ENCODE measurements at regions not wholly inside any gene's neighbourhood (a gene's known extent, or its start where the extent isn't known, plus 50 kb on each side); places are given as distances from the start of the nearest gene placed in this dataset.

DNA sequence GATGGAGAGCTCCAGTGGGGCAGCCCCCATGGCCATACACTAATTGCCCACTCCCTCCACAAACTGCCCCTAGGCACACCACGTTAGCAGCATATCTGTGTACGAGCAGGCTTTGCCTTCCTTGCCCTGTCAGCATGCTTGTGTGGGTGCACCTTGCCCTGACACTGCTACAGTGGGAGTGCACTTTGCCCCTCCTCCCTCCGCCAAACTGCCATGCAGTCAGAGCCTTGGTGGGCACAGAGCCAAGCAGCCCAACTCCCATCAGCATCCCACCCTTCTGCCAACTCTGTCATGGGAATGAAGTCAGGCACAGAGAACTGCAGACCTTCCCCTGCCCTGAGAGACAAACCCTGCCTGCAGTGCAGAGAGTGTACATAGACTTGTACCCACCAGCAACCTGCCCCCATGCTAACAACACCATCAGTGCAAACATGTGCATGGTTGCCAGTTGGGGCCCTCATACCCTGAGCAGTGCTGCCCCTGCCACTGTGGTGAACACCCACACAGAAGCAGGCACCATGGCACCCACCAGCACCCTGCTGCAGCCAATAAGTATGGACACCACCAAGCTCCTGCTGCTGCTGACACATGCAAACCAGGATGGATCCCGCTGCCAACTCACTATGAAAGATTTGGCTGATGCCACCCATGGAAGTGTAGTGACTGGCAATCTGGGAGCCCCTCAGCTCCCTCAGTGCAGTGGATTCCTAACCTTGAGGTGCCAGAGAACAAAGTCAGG is 1197.7 kb upstream of the CELF2 start:
- peaks cover 0 to 15% (median 0%) of the 10 kb centered on the region in 3 donors for H3K4me1 ChIP-seq (ENCODE audit: control insufficient read depth in 3 of 3, insufficient read depth in 2 of 3, low read depth in 1 of 3, low read length in 2 of 3)
- no peaks in the 10 kb centered on the region for H3K36me3 ChIP-seq (ENCODE audit: control insufficient read depth in 3 of 3, insufficient read depth in 2 of 3, low read depth in 1 of 3, low read length in 3 of 3)
- peak; percentile 55 to 75 for DNase-seq
- 35 to 67% (median 60%) methylated on average over 4 of the region's 4 CpGs for WGBS, 3 donors
- H3K4me3 ChIP-seq (ENCODE audit: low read depth in 1 of 3, low read length in 3 of 3), result no peak overlapping the region
- peak overlapping the region in 1 of 3 donors; percentile 26 for H3K27ac ChIP-seq (ENCODE audit: low read depth in 1 of 3, low read length in 2 of 3)
- H3K9me3 ChIP-seq (ENCODE audit: control insufficient read depth in 2 of 2, insufficient read depth in 1 of 2, low read depth in 1 of 2, low read length in 1 of 2), result peaks cover 0 to 16% of the 10 kb centered on the region in 2 donors
- FAIRE-seq, result no peak
- no peaks in the 10 kb centered on the region for H3K27me3 ChIP-seq (ENCODE audit: control insufficient read depth in 3 of 3, insufficient read depth in 3 of 3, low read length in 3 of 3)

DNA sequence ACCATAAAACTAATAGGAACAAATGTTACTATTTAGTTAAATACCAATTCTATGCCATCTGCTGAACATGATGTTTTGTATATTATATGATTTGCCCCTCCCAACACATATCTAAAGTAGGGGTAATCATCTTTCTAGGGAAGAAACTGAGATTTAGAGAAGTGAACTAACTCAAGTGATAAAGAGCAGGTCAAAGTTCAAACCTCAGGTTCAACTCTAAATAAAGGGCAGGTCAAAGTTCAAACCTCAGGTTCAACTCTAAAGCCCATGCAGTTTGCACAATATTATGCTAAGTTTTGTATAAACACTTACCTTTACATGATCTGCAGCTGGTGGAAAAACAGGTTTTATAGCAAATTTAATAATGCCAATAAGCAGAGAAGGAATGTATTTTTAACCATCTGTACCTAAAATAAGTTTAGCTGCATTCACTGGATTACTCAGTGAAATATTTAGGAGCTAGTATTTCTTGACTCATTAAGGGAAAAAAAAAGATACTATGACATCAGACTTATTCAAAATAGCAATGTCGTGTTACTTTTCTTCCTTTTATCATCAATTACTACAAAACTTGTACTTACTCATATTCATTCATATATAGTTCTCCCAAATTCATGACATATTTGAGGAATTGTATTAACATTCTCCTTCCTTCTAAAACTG is 1194.3 kb upstream of the CELF2 start:
- Histone ChIP-seq H3K9me3 (ENCODE audit: control insufficient read depth in 2 of 2, insufficient read depth in 1 of 2, low read depth in 1 of 2, low read length in 1 of 2) (peaks cover 0 to 20% of the 10 kb centered on the region in 2 donors), H3K27ac (ENCODE audit: low read depth in 1 of 3, low read length in 2 of 3) (peak overlapping the region in 1 of 3 donors; percentile 87), H3K4me1 (ENCODE audit: control insufficient read depth in 3 of 3, insufficient read depth in 2 of 3, low read depth in 1 of 3, low read length in 2 of 3) (peaks cover 0 to 17% (median 0%) of the 10 kb centered on the region in 3 donors), H3K27me3 (ENCODE audit: control insufficient read depth in 3 of 3, insufficient read depth in 3 of 3, low read length in 3 of 3) (no peaks in the 10 kb centered on the region), H3K4me3 (ENCODE audit: low read depth in 1 of 3, low read length in 3 of 3) (no peak overlapping the region), H3K36me3 (ENCODE audit: control insufficient read depth in 3 of 3, insufficient read depth in 2 of 3, low read depth in 1 of 3, low read length in 3 of 3) (no peaks in the 10 kb centered on the region)
- FAIRE-seq (no peak), DNase-seq (peak in 1 of 2 donors; percentile 23)
- 59 to 83% (median 61%) methylated on average over 1 of the region's 1 CpG for WGBS, 3 donors

DNA sequence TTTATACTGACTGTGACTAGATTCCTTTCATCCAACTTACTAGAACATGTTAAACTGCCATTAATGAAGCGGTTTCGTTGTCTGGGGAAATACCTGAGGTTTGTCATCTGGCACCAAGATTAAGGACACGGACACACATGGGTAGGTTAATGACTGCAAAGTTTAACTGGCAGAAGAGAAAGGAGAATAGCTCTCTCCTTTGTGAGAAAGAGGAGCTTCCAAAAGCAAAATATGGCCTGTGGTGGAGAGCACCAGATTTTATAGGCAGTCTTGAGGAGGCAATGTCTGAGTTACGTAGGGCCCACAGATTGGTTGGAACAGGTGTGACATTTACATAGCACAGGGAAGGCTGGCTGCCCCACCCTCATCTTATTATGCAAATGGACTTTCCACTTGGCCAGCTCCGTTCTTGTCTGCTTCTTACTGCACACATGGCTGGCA is 1193.0 kb upstream of the CELF2 start:
- Histone ChIP-seq H3K4me3 (ENCODE audit: low read depth in 1 of 3, low read length in 3 of 3) (no peak overlapping the region), H3K36me3 (ENCODE audit: control insufficient read depth in 3 of 3, insufficient read depth in 2 of 3, low read depth in 1 of 3, low read length in 3 of 3) (no peaks in the 10 kb centered on the region), H3K27ac (ENCODE audit: low read depth in 1 of 3, low read length in 2 of 3) (peak overlapping the region in 2 of 3 donors; percentile 55 to 87), H3K9me3 (ENCODE audit: control insufficient read depth in 2 of 2, insufficient read depth in 1 of 2, low read depth in 1 of 2, low read length in 1 of 2) (peaks cover 0 to 10% of the 10 kb centered on the region in 2 donors), H3K4me1 (ENCODE audit: control insufficient read depth in 3 of 3, insufficient read depth in 2 of 3, low read depth in 1 of 3, low read length in 2 of 3) (peaks cover 0 to 12% (median 0%) of the 10 kb centered on the region in 3 donors), H3K27me3 (ENCODE audit: control insufficient read depth in 3 of 3, insufficient read depth in 3 of 3, low read length in 3 of 3) (no peaks in the 10 kb centered on the region)
- WGBS, 3 donors, result 14 to 64% (median 35%) methylated on average over 5 of the region's 5 CpGs
- DNase-seq (peak; percentile 79 to 88), FAIRE-seq (no peak)

DNA sequence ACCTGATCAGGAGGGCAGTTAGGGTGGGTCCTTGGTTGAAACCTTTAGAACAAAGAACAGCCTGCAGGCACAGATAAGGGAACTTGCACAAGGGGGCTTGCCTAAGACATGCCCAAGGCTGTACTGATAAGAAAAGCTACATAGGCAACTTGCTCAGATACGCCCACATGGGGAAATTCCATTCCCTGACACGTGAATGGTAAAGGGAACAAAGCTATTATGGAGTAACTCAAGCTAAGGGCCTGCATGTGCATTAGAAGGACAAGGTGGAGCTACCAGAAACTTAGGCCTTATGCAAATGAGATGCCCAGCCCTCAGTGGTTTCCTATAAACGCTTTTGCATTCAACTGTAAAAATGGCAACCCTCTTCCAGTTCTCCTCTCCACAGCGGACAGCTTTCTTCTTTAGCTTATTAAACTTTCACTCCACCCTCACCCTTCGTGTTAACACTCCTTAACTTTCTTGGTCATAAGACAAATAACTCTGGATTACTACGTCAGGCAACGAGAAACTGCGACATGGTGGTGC is 1192.1 kb upstream of the CELF2 start:
- DNase-seq (peak; percentile 90 to 92), FAIRE-seq (no peak)
- Histone ChIP-seq H3K27ac (ENCODE audit: low read depth in 1 of 3, low read length in 2 of 3) (peak overlapping the region in 1 of 3 donors; percentile 87), H3K4me3 (ENCODE audit: low read depth in 1 of 3, low read length in 3 of 3) (no peak overlapping the region), H3K27me3 (ENCODE audit: control insufficient read depth in 3 of 3, insufficient read depth in 3 of 3, low read length in 3 of 3) (no peaks in the 10 kb centered on the region), H3K4me1 (ENCODE audit: control insufficient read depth in 3 of 3, insufficient read depth in 2 of 3, low read depth in 1 of 3, low read length in 2 of 3) (peaks cover 0 to 7% (median 0%) of the 10 kb centered on the region in 3 donors), H3K36me3 (ENCODE audit: control insufficient read depth in 3 of 3, insufficient read depth in 2 of 3, low read depth in 1 of 3, low read length in 3 of 3) (no peaks in the 10 kb centered on the region), H3K9me3 (ENCODE audit: control insufficient read depth in 2 of 2, insufficient read depth in 1 of 2, low read depth in 1 of 2, low read length in 1 of 2) (peaks cover 0 to 4% of the 10 kb centered on the region in 2 donors)
- 64 to 77% (median 69%) methylated on average over 8 of the region's 8 CpGs for WGBS, 3 donors

DNA sequence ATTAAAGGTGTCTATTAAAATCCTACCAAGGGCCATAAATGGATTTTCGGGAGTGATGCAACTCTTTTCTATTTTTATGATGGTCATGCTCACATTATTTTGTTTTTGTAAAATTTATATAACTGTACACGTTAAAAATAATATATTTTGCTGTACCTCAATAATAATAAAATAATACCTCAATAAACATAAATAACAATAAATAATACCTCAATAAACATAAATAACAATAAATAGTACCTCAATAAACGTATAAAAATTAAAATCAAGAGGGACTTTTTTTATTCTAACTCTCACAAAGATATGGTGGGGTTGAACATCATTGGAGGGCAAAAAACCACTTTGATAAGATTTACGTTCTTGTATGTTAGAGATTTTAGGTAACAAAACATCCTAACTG is 1189.6 kb upstream of the CELF2 start:
- Histone ChIP-seq H3K4me1 (ENCODE audit: control insufficient read depth in 3 of 3, insufficient read depth in 2 of 3, low read depth in 1 of 3, low read length in 2 of 3) (peaks cover 0 to 7% (median 0%) of the 10 kb centered on the region in 3 donors), H3K36me3 (ENCODE audit: control insufficient read depth in 3 of 3, insufficient read depth in 2 of 3, low read depth in 1 of 3, low read length in 3 of 3) (no peaks in the 10 kb centered on the region), H3K9me3 (ENCODE audit: control insufficient read depth in 2 of 2, insufficient read depth in 1 of 2, low read depth in 1 of 2, low read length in 1 of 2) (peaks cover 0 to 4% of the 10 kb centered on the region in 2 donors), H3K4me3 (ENCODE audit: low read depth in 1 of 3, low read length in 3 of 3) (no peak overlapping the region), H3K27ac (ENCODE audit: low read depth in 1 of 3, low read length in 2 of 3) (no peak overlapping the region), H3K27me3 (ENCODE audit: control insufficient read depth in 3 of 3, insufficient read depth in 3 of 3, low read length in 3 of 3) (no peaks in the 10 kb centered on the region)
- no peak for FAIRE-seq
- 76 to 87% (median 81%) methylated on average over 4 of the region's 4 CpGs for WGBS, 3 donors
- DNase-seq, result no peak

DNA sequence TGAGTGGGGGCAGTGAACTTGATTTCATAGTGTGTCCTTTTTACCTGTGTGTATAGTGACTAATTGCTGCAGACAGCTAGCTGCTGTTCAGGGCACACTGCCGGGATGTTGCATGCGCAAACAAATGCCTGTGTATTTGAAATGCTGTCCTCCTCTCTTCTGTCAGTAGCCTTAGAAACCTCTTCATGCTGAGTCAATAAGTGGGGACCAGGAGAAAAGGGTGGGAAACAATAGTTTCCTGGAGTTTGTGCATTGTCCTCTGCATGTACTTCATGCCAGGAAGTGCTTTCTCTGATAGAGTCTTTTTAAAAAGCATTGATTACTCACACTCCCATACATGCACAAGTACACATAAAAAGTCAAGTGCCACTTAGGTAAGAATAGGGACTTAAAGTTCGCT is 1183.7 kb upstream of the CELF2 start:
- DNase-seq (peak in 1 of 2 donors; percentile 41), FAIRE-seq (no peak)

DNA sequence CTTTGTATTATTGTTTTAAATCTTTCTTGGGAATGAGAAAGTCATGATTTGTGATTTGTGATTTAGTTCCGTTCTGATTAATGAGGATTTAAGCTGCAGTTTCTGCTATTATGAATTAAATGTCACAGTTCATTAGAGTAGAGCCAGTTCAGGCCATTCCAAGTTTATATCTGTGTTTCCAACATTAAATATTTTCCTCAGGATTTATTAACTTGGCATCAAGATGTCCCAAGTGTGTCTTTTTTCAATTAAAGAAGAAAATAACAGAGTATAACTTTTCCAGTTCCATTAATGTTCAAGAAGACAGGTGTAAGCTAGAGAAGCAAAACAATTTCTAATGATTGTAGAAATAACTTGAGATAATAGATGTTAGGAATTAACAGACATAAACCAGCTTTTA is 1183.2 kb upstream of the CELF2 start:
- Histone ChIP-seq H3K9me3 (ENCODE audit: control insufficient read depth in 2 of 2, insufficient read depth in 1 of 2, low read depth in 1 of 2, low read length in 1 of 2) (peaks cover 0 to 4% of the 10 kb centered on the region in 2 donors), H3K4me3 (ENCODE audit: low read depth in 1 of 3, low read length in 3 of 3) (no peak overlapping the region), H3K27me3 (ENCODE audit: control insufficient read depth in 3 of 3, insufficient read depth in 3 of 3, low read length in 3 of 3) (no peaks in the 10 kb centered on the region), H3K36me3 (ENCODE audit: control insufficient read depth in 3 of 3, insufficient read depth in 2 of 3, low read depth in 1 of 3, low read length in 3 of 3) (no peaks in the 10 kb centered on the region), H3K4me1 (ENCODE audit: control insufficient read depth in 3 of 3, insufficient read depth in 2 of 3, low read depth in 1 of 3, low read length in 2 of 3) (peaks cover 0 to 8% (median 0%) of the 10 kb centered on the region in 3 donors), H3K27ac (ENCODE audit: low read depth in 1 of 3, low read length in 2 of 3) (no peak overlapping the region)
- no peak for FAIRE-seq
- 60 to 73% (median 61%) methylated on average over 1 of the region's 1 CpG for WGBS, 3 donors
- no peak for DNase-seq

More for the DNA sequence above, 1183.7 kb upstream of the CELF2 start:
- peaks cover 0 to 2% of the 10 kb centered on the region in 2 donors for H3K9me3 ChIP-seq (ENCODE audit: control insufficient read depth in 2 of 2, insufficient read depth in 1 of 2, low read depth in 1 of 2, low read length in 1 of 2)
- no peak overlapping the region for H3K4me3 ChIP-seq (ENCODE audit: low read depth in 1 of 3, low read length in 3 of 3)
- H3K27me3 ChIP-seq (ENCODE audit: control insufficient read depth in 3 of 3, insufficient read depth in 3 of 3, low read length in 3 of 3), result no peaks in the 10 kb centered on the region
- H3K36me3 ChIP-seq (ENCODE audit: control insufficient read depth in 3 of 3, insufficient read depth in 2 of 3, low read depth in 1 of 3, low read length in 3 of 3), result no peaks in the 10 kb centered on the region
- H3K4me1 ChIP-seq (ENCODE audit: control insufficient read depth in 3 of 3, insufficient read depth in 2 of 3, low read depth in 1 of 3, low read length in 2 of 3), result peaks cover 0 to 8% (median 0%) of the 10 kb centered on the region in 3 donors
- no peak overlapping the region for H3K27ac ChIP-seq (ENCODE audit: low read depth in 1 of 3, low read length in 2 of 3)
- 42 to 52% (median 50%) methylated on average over 3 of the region's 3 CpGs for WGBS, 3 donors

DNA sequence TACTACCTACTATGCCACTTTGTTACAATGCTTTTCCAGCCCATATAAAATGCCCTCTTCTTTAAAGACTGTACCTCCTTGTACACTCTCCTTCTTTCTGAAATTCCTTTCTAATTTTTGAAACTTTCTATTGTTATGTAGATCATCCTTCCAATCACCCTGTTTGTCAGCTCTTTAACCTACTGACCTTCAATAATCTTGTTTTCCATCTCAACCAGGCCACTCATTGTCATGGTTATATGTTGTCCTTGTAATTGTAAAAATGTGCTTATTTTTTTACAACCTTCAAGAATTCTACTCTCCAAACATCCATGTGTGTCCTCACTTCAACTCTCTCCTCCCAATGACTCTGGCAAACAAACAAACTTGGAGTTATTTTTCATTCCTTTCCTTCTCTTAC is 1172.6 kb upstream of the CELF2 start:
- H3K36me3 ChIP-seq (ENCODE audit: control insufficient read depth in 3 of 3, insufficient read depth in 2 of 3, low read depth in 1 of 3, low read length in 3 of 3), result no peaks in the 10 kb centered on the region
- FAIRE-seq (no peak), DNase-seq (no peak)
- H3K4me1 ChIP-seq (ENCODE audit: control insufficient read depth in 3 of 3, insufficient read depth in 2 of 3, low read depth in 1 of 3, low read length in 2 of 3), result no peaks in the 10 kb centered on the region
- no peak overlapping the region for H3K4me3 ChIP-seq (ENCODE audit: low read depth in 1 of 3, low read length in 3 of 3)
- peaks cover 0 to 7% of the 10 kb centered on the region in 2 donors for H3K9me3 ChIP-seq (ENCODE audit: control insufficient read depth in 2 of 2, insufficient read depth in 1 of 2, low read depth in 1 of 2, low read length in 1 of 2)
- no peak overlapping the region for H3K27ac ChIP-seq (ENCODE audit: low read depth in 1 of 3, low read length in 2 of 3)
- no peaks in the 10 kb centered on the region for H3K27me3 ChIP-seq (ENCODE audit: control insufficient read depth in 3 of 3, insufficient read depth in 3 of 3, low read length in 3 of 3)

Data from small intestine (tissue), 7 donors.